NCI-H774 (cell line): ENCODE measurements at regions not wholly inside any gene's neighbourhood (a gene's known extent, or its start where the extent isn't known, plus 50 kb on each side); places are given as distances from the start of the nearest gene placed in this dataset.

Experiments
- DNase-seq: peaks from one replicate; lab custom pipeline; 2025; lab: John Stamatoyannopoulos, UW

DNA sequence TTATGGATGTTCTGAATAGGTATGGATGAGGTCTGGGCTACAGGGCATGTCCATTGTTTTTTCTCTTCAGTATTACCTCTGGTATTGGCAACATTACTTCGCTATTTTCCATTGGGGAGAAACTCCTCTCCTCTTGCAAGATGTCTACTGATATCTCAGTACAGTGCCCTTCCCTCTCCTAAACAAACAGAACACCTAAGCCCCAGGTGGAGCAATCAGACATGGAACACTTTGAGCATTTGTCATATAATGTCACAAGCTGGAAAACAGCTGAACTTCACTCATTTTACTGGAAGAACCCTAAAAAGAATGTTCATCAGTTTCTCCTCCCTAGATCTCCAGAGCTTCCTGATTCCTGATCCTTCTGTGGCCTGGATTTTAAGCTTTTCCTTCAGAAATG is 339.8 kb downstream of the FRK start:
- no peak for DNase-seq

- no peak for DNase-seq
Measured at GRCh38 chr6:115717472-115717871, 343.2 kb downstream of the FRK start.

- no peak for DNase-seq
Measured at GRCh38 chr6:115717062-115717461, 343.6 kb downstream of the FRK start.

DNA sequence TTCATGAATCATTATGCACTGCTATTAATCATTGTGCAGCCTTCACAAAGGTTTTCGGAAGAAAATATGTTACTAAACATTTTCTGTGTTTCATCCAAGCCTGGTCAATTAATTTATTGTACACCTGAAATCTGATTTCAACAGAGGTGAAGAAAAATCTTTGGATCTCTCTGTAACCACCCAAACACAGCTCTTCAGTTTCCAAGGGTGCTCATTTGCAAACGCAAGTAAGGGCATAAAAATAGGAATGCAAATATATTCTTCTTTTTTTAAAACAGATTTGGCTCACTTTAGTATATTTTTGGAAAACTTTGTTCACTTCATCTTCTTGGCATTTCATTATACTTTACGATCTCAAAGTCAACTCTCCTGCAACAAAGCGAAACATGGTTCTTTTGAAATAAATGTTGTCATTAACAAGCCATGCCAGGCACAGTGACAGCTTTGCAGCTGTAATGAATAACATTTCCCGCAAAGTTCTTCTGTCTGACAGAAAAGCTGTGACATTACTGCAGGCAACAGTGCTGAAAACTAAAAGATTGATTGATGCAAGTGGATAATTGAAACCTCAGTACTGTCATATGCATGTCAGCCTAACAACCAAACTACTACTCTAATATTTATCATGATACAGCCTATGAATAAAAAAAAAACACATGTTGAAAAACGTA is 348.3 kb downstream of the FRK start:
- no peak for DNase-seq

GRCh38 chr6:115708850-115709249 is 351.8 kb downstream of the FRK start:
- DNase-seq: no peak

- no peak for DNase-seq
Measured at GRCh38 chr6:115706981-115707380, 353.7 kb downstream of the FRK start.

- DNase-seq: no peak
Measured at GRCh38 chr6:115706324-115706723, 354.4 kb downstream of the FRK start.

DNA sequence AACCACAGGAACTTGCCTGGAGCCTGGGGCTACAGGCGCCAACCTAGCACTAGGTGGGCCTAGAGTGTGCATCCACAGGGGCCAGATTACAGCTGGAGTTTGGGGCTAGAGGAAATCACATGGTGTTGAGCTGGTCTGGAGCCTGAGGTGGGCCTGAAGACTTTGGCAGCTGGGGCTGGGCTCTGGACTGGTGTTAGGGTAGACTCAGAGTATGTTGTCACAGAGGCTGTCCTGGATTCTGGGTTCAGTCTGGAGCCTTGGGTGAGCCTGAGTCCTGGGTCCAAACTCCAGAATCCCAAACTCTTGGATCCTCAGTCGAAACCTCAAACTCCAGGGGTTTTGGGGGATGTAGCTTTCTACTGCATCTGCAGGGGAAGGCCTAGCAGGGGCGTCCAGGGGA is 356.7 kb downstream of the FRK start:
- DNase-seq: no peak

DNA sequence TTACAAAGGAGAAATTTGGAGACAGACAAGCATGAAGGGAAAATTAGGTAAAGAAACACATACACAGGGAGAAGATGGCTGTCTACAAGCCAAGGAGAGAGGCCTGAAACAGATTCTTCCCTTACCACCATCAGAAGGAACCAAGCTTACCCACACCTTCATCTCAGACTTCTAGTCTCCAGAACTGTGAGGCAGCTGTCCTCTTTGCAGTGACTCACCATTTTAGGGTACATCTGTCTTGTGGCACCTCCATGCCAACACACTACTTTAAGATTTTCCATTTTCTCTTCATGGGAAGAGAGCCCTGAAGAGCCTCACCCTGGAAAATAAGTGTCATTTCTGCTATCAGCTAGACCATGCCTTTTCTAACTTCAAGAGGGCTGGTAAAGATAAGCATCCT is 369.3 kb downstream of the FRK start:
- no peak for DNase-seq

DNA sequence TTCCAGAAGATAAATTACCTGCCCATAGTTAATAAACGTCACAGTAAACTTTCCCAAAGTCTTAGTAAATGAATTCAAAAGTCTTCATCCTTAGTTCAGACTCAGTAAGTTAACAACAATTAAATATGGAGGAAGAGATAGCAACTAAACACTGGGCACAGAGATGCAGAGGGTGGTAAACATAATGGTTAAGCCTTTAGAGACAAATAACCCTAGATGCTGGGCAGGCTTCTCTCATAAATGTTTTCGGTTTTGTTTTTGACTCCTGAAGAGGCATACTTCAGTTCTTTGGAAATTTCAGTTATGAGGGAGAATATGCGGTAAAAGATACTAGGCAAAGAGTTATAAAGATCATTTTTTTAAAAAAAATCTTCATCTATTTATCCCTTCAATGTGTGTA is 369.8 kb downstream of the FRK start:
- no peak for DNase-seq

DNA sequence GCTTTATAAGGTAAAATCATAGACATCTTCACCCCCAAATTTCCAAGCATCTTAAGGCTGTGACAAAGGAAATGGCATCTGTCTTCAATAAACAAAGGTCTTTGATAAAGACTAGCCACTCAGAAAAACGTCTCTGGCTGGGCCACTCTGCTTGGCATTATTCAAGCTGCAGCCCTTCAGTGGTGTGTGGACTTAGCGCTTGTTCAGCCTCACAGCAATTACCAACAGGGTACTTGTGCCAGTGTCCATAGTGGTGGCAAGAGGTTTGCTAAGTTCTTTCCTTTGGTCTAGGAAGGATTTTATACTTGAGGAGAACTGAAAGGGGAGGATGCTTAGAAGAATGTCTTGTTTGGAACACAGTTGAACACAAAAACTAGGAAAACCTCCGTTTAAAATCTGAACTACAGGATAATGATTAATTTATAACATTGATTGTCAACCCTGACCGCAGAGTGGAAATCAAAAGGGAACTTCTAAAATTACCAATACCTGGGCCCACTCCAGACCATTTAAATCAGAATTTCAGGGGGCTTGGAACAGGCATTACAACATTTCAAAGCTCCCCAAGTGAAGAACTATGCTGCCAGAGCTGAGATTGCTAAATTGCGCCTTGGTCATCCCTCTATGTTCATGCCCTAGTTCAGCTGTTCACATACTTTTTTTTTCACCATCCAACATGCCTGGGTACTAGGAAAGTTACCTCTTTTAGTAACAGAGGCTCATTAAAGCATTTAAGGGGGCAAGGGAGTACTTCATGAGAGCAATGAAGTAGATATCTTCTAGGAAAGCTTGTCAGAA is 378.5 kb downstream of the FRK start:
- no peak for DNase-seq

DNA sequence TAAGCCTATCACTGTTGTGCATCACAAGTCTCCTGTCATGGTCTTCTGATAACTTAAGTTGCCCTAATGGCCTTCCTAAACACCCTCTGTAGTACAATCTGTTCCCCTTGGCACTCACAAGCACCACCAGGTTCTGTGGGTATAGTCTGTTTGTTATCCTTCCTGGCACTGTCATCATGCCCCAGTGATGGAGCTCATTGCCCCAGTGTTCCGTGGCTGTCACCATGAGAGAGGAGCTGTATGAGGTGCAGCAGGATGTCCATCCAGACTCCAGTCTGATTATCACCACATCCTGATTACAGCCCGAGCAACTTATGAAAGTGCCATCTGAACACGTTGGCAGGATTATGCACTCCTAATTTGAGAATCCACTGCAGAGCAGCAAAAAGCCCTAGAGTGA is 380.1 kb downstream of the FRK start:
- DNase-seq: no peak

GRCh38 chr6:115677198-115677597 is 383.5 kb downstream of the FRK start:
- DNase-seq: no peak

DNA sequence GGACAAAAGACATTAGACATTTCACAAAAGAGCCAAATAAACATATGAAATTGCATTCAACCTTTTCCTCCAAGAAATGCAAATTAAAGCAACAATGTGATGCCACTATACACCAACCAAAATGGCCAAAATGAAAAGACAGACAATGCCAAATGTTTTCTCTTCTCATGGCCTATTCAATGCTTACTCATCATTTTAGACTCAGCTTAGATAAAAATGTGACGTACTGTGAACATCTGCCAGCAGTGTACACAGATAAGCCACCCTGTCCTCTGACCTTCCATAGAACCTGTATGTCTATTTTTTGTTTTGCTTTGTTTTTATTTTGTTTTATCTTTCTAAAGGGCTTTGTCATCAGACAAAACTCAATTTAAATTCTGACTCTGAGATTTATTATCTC is 385.2 kb downstream of the FRK start:
- no peak for DNase-seq

- no peak for DNase-seq
Measured at GRCh38 chr6:115668781-115669180, 391.9 kb downstream of the FRK start.

GRCh38 chr6:115668211-115668610 is 392.5 kb downstream of the FRK start:
- DNase-seq: no peak

DNA sequence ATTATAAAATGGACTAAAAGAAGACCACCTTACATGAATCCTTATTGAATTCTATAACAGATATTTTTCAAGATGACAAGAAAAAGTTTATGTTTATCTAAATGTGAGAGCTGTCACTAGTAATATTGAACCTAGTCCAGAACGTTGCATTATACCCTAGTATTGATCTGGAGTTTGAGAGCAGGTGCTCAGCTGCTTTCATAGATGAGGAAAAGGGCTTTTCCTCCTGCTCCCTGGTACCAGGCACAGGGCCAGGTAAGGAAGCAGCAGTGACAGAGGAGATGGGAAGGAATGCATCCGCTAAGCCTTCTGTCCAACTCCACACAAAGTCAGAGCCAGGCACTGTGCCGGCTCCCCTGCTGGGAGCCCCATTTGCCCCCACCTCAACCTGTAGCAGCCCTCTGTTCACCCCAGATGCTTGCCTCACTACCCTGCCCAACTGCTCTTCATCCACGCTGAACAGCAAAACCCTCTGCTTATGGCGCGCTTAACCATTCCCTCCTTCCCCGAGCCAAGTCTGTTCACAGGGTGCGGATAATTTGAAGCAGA is 393.1 kb downstream of the FRK start:
- DNase-seq: no peak

DNA sequence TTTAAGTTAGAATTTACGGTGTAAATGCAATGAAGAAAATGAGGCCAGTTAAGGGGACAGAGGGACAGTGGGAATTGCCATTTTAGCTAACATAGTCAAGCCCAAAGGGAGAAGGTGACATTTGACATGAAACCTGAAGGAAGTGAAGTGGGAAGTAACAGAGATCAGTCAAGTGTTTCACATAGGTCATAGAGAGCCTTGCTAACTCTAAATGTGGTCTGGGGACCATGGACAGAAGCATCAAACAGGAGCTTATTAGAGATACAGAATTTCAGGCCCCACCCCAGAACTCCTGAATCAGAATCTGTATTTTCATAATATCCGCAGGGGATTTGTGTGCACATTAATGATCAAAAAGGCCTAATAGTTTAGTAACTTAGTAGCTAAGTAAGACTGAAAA is 393.7 kb downstream of the FRK start:
- no peak for DNase-seq

DNA sequence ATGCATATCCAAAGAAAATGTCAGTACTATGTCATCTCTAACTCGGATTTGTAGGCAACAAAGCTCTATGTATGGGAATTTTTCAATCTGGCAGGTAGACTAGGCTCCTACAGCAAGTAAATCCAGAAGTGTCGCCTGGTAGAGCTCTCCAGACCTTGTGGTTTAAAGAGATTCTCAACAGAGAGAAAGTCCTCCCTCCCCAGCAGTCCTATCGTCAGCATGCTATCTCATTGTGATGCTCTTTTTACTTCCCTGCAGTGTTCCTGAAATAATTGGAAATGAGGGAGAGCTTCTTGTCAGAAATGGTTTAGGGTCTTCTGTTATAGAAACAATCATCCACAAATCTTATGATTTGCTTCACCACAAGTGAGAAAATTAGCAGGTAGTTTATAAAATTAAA is 395.4 kb downstream of the FRK start:
- no peak for DNase-seq

DNA sequence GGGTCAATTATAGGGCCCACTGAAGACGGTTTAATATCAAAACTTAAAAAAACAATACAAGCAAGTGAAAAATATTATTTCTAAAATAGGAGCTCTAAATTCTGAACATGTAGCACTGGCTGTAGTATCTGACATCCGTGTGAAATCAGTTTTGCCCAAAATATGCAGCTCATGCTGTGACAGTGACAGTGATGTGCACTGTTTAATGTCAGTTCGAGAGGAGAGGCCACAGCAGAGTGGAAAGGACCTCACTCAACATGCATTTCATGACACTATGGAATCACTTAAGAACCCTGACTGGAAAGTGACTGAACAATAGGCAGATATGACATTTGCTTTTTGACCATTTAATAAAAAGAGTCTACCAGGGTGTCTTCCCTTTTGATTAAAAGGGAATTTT is 397.0 kb downstream of the FRK start:
- DNase-seq: no peak

GRCh38 chr6:115643762-115644161 is 416.9 kb downstream of the FRK start:
- no peak for DNase-seq

DNA sequence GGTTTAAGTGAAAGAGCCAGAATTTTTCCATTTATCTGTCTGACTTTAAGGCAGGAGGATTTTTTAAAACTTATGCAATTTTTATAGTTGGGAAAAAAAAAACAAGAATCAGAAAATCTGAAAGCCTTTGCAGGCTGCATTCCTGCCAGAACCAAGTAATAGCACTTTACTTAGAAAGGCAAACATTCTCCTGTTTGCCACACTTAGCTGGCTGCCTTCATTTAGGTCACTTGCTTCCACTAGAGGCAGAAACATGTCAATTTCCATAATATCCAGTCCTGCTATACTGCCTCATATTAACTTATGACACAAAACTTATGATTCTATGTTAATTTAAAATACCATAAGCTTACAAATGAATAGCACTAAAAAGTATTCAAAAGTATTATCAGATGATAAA is 425.8 kb downstream of the FRK start:
- DNase-seq: no peak

DNA sequence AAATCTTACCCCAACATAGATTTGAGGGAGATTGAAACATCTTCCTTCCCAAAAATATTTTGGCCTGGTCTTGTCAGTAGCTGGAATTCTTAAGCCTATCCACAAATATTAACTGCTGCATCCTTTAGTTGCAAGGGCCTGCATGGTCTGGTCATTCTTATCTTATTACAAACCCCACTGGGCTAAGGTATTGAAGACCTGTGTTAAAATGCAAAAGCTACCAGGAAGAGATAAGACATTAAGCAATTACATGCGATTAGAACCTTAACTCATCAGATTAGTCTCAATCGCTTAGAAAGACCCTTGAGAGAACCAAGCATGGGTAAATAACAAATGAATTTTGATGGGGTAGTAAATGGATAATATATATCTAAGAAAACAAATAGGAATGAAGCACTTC is 426.6 kb downstream of the FRK start:
- no peak for DNase-seq

DNA sequence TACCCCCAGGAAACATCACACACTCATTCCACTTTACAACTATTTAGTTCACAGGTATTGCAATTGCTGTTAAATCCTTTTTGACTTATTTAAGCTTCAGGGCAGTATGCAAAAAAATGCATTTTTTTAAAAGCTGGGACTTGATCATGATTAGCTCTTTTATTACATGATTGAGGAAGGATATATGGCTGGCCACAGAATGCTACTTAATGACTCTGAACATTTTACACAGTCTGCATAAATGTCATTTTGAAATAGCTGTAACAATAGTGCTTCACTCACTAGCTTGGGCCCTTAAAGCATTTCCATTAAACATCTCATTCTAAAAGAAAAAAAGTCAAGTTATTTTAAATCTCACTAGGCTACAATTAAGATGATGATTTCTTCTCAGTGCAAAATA is 429.7 kb downstream of the FRK start:
- DNase-seq: no peak
